OCI-LY3 (cell line): ENCODE measurements at regions not wholly inside any gene's neighbourhood (a gene's known extent, or its start where the extent isn't known, plus 50 kb on each side); places are given as distances from the start of the nearest gene placed in this dataset.
"Not testable (repeated sequence)": the region's sequence is repeated elsewhere in the genome, so short reads cannot be mapped to it uniquely, and the experiment has no call there.

Experiments
- H2AFZ ChIP-seq: fragments of 200-600, 300-600 bp; shearing (Covaris generic); 2 replicates; pipeline ENCODE4 v1.6.0; 2014; ENCODE audit warnings: antibody characterized with exemption, low read depth, low read length
- H3K27ac ChIP-seq: fragments of 200-600, 300-600 bp; sonication (generic); 2 replicates; pipeline ENCODE4 v1.5.1; 2014; ENCODE audit warnings: mild to moderate bottlenecking, low read length, moderate library complexity, mixed read lengths
- H3K27me3 ChIP-seq: fragments of 200-600, 300-600 bp; sonication (generic); 2 replicates; pipeline ENCODE4 v1.6.1; 2014; ENCODE audit warnings: low read depth, low read length, mixed read lengths
- H3K36me3 ChIP-seq: fragments of 200-600, 300-600 bp; sonication (generic); replicated peaks from 2 replicates; pipeline ENCODE3; 2014; ENCODE audit warnings: low read depth, low read length, mixed read lengths
- H3K4me1 ChIP-seq: fragments of 300-600, 200-600 bp; sonication (generic); 2 replicates; pipeline ENCODE4 v1.6.1; 2014; ENCODE audit warnings: low read length, mixed read lengths
- H3K4me2 ChIP-seq: fragments of 200-600, 300-600 bp; sonication (generic); 2 replicates; pipeline ENCODE4 v1.6.1; 2014; ENCODE audit warnings: low read length, mixed read lengths
- H3K4me3 ChIP-seq: fragments of 300-600, 200-600 bp; sonication (generic); 2 replicates; pipeline ENCODE4 v1.5.1; 2014; ENCODE audit warnings: antibody characterized with exemption, mild to moderate bottlenecking, low read length, moderate library complexity
- H3K79me2 ChIP-seq: fragments of 300-600, 200-600 bp; shearing (Covaris generic); 2 replicates; pipeline ENCODE4 v1.6.1; 2014; ENCODE audit warnings: mild to moderate bottlenecking, low read length, mixed read lengths
- H3K9ac ChIP-seq: fragments of 300-600, 200-600 bp; shearing (Covaris generic); 2 replicates; pipeline ENCODE4 v1.6.0; 2014; ENCODE audit warnings: mild to moderate bottlenecking, low read length, moderate library complexity
- H3K9me3 ChIP-seq: fragments of 200-600, 300-600 bp; shearing (Covaris generic); 2 replicates; pipeline ENCODE4 v1.6.1; 2014; ENCODE audit warnings: low read length, mixed read lengths; ENCODE audit not compliant: insufficient read depth
- H4K20me1 ChIP-seq: fragments of 200-600, 300-600 bp; sonication (generic); 2 replicates; pipeline ENCODE4 v1.6.1; 2016; ENCODE audit warnings: low read length, mixed read lengths; ENCODE audit not compliant: insufficient read depth
- CTCF ChIP-seq: fragments of 200-600, 300-600 bp; sonication (generic); IDR thresholded peaks from 2 replicates; pipeline ENCODE4 v1.5.1; 2014; ENCODE audit warnings: antibody characterized with exemption, low read length, low read depth
- EZH2phosphoT487 ChIP-seq: fragments of 200-600 bp; shearing (Covaris generic); IDR thresholded peaks from 2 replicates; pipeline ENCODE4 v1.6.1; 2018; ENCODE audit warnings: antibody characterized with exemption, mixed run types, low read depth

GRCh38 chr2:16066261-16067036 is 126.1 kb downstream of the MYCN start:
- Histone ChIP-seq H3K79me2 (no peaks in the 10 kb centered on the region), H3K9me3 (no peaks in the 10 kb centered on the region), H3K36me3 (no peaks in the 10 kb centered on the region), H3K4me3 (no peak overlapping the region), H4K20me1 (no peaks in the 10 kb centered on the region), H3K27ac (no peak overlapping the region), H3K27me3 (peaks cover 4% of the 10 kb centered on the region; the same call in 1 of the 2 replicates), H2AFZ (no peak overlapping the region), H3K9ac (no peak overlapping the region), H3K4me1 (no peaks in the 10 kb centered on the region), H3K4me2 (no peak overlapping the region)
- TF ChIP-seq EZH2phosphoT487, result no peak
- no peak for TF ChIP-seq CTCF

DNA sequence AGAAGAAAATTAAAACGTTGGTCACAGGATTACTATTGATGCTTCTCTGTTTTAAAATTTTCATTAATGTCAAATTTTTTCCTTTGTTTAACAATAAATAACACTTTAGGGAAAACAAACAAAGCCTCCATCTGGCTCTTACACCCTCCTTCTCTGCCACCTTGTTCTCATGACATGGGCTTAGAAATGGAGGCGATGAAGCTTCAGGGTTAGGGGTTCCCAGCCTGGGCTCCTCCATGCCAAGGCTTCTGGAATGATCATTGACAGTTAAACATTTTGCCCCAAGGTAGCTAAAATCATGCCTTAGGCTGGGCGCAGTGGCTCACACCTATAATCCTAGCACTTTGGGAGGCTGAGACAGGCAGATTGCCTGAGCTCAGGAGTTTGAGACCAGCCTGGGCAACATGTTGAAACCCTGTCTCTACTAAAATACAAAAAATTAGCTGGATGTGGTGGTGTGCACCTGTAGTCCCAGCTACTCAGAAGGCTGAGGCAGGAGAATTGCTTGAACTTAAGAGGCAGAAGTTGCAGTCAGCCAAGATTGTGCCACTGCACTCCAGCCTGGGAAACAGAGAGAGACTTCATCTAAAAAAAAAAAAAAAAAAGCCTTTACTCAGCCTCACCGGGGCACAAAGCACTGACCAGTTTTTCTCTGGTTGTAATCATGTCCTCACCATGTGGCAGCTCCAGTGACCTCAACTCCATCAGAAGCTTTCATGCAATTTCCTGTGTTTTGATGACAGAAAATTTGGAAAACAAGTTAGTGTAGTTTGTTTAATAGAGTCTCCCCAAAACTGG is 125.1 kb downstream of the MYCN start:
- H3K4me1 ChIP-seq, H3K4me2 ChIP-seq, H3K9ac ChIP-seq, H3K9me3 ChIP-seq, H2AFZ ChIP-seq, H3K36me3 ChIP-seq, H3K79me2 ChIP-seq, H3K4me3 ChIP-seq, H3K27me3 ChIP-seq, H4K20me1 ChIP-seq, H3K27ac ChIP-seq: not testable (repeated sequence)

- Histone ChIP-seq H3K4me3 (no peak overlapping the region), H2AFZ (no peak overlapping the region), H3K9me3 (no peaks in the 10 kb centered on the region), H4K20me1 (no peaks in the 10 kb centered on the region), H3K79me2 (no peaks in the 10 kb centered on the region), H3K4me1 (no peaks in the 10 kb centered on the region), H3K27ac (no peak overlapping the region), H3K36me3 (no peaks in the 10 kb centered on the region), H3K9ac (no peak overlapping the region), H3K4me2 (no peak overlapping the region), H3K27me3 (peaks cover 4% of the 10 kb centered on the region; the same call in 1 of the 2 replicates)
- TF ChIP-seq CTCF (no peak), EZH2phosphoT487 (no peak)
These were observed 124.4 kb downstream of the MYCN start for GRCh38 chr2:16064745-16065144.

- H3K9me3 ChIP-seq, result no peaks in the 10 kb centered on the region
- H3K4me3 ChIP-seq, result no peak overlapping the region
- no peaks in the 10 kb centered on the region for H3K36me3 ChIP-seq
- no peaks in the 10 kb centered on the region for H3K4me1 ChIP-seq
- TF ChIP-seq EZH2phosphoT487 (no peak), CTCF (no peak)
- no peak overlapping the region for H3K27ac ChIP-seq
- no peaks in the 10 kb centered on the region for H3K79me2 ChIP-seq
- peaks cover 4% of the 10 kb centered on the region; the same call in 1 of the 2 replicates for H3K27me3 ChIP-seq
- no peak overlapping the region for H2AFZ ChIP-seq
- no peak overlapping the region for H3K4me2 ChIP-seq
- no peaks in the 10 kb centered on the region for H4K20me1 ChIP-seq
- H3K9ac ChIP-seq, result no peak overlapping the region
These were observed 123.7 kb downstream of the MYCN start for GRCh38 chr2:16063955-16064633.
